SH-SY5Y (cell line): ENCODE measurements at regions not wholly inside any gene's neighbourhood (a gene's known extent, or its start where the extent isn't known, plus 50 kb on each side); places are given as distances from the start of the nearest gene placed in this dataset.

ENCODE experiments used
- GATA2 ChIP-seq: IDR thresholded peaks from 2 replicates; pipeline ENCODE4 v1.6.1; 2011; ENCODE audit warnings: mild to moderate bottlenecking, low read depth, low read length
- GATA3 ChIP-seq: IDR thresholded peaks from 2 replicates; pipeline ENCODE4 v1.6.1; 2011; ENCODE audit warnings: low read depth, mild to moderate bottlenecking, low read length, moderate library complexity

- TF ChIP-seq GATA3 (no peak), GATA2 (no peak)
Measured at GRCh38 chr9:102840335-102840734, 154.8 kb upstream of the CYLC2 start.
